ENCODE measurements at regions not wholly inside any gene's neighbourhood (a gene's known extent, or its start where the extent isn't known, plus 50 kb on each side); places are given as distances from the start of the nearest gene placed in this dataset.

GRCh38 chr12:126681676-126682075 lies 1585.3 kb upstream of the TMEM132C start:
- Histone ChIP-seq H3K27me3 (no peaks in the 10 kb centered on the region), H3K9ac (no peak overlapping the region), H4K20me1 (ENCODE audit: low read depth) (no peaks in the 10 kb centered on the region), H3F3A (ENCODE audit: low read depth) (no peaks in the 10 kb centered on the region), H3K4me1 (no peaks in the 10 kb centered on the region), H3K79me2 (ENCODE audit: low read depth) (no peaks in the 10 kb centered on the region), H3K36me3 (no peaks in the 10 kb centered on the region), H3K4me3 (no peak overlapping the region), H2AFZ (replicated peaks) (no peak overlapping the region), H3K27ac (no peak overlapping the region), H3K4me2 (no peak overlapping the region), H3K9me3 (ENCODE audit: low read depth) (no peaks in the 10 kb centered on the region)
- H3K4me3 Mint-ChIP-seq: no peak overlapping the region
- H3K4me1 Mint-ChIP-seq: no peaks in the 10 kb centered on the region
- H3K27me3 Mint-ChIP-seq (ENCODE audit: insufficient read depth, low read depth): peaks cover 2% of the 10 kb centered on the region
- H3K36me3 Mint-ChIP-seq: no peaks in the 10 kb centered on the region
- TF ChIP-seq CTCF (IDR thresholded peaks at IDR 0.05) (no peak), EZH2phosphoT487 (IDR thresholded peaks at IDR 0.05) (no peak), EZH2 (IDR thresholded peaks at IDR 0.05) (no peak)
- peaks cover 14% of the 10 kb centered on the region for H3K9me3 Mint-ChIP-seq
- no peak overlapping the region for H3K27ac Mint-ChIP-seq
- DNase-seq (ENCODE audit: low spot score): peak; percentile 51

GRCh38 chr12:126684703-126685102 lies 1582.3 kb upstream of the TMEM132C start:
- H3F3A ChIP-seq (ENCODE audit: low read depth): no peaks in the 10 kb centered on the region
- no peaks in the 10 kb centered on the region for H3K36me3 ChIP-seq
- H3K9ac ChIP-seq: no peak overlapping the region
- no peaks in the 10 kb centered on the region for H3K79me2 ChIP-seq (ENCODE audit: low read depth)
- no peaks in the 10 kb centered on the region for H3K4me1 ChIP-seq
- DNase-seq (ENCODE audit: low spot score): no peak
- no peak overlapping the region for H3K27ac Mint-ChIP-seq
- no peak overlapping the region for H3K4me2 ChIP-seq
- H3K4me3 Mint-ChIP-seq: no peak overlapping the region
- H3K9me3 Mint-ChIP-seq: peaks cover 14% of the 10 kb centered on the region
- H3K36me3 Mint-ChIP-seq: no peaks in the 10 kb centered on the region
- peaks cover 2% of the 10 kb centered on the region for H3K27me3 Mint-ChIP-seq (ENCODE audit: insufficient read depth, low read depth)
- H3K4me3 ChIP-seq: no peak overlapping the region
- H3K4me1 Mint-ChIP-seq: no peaks in the 10 kb centered on the region
- H3K9me3 ChIP-seq (ENCODE audit: low read depth): no peaks in the 10 kb centered on the region
- H2AFZ ChIP-seq (replicated peaks): no peak overlapping the region
- no peaks in the 10 kb centered on the region for H3K27me3 ChIP-seq
- TF ChIP-seq EZH2phosphoT487 (IDR thresholded peaks at IDR 0.05) (no peak), EZH2 (IDR thresholded peaks at IDR 0.05) (no peak), CTCF (IDR thresholded peaks at IDR 0.05) (no peak)
- no peaks in the 10 kb centered on the region for H4K20me1 ChIP-seq (ENCODE audit: low read depth)
- no peak overlapping the region for H3K27ac ChIP-seq

GRCh38 chr12:126685636-126686035 lies 1581.3 kb upstream of the TMEM132C start:
- Histone ChIP-seq H3K9ac (no peak overlapping the region), H3K9me3 (ENCODE audit: low read depth) (no peaks in the 10 kb centered on the region), H3K4me3 (no peak overlapping the region), H3K79me2 (ENCODE audit: low read depth) (no peaks in the 10 kb centered on the region), H3K36me3 (no peaks in the 10 kb centered on the region), H3K4me2 (no peak overlapping the region), H3K27ac (no peak overlapping the region), H3K4me1 (no peaks in the 10 kb centered on the region), H3K27me3 (no peaks in the 10 kb centered on the region), H3F3A (ENCODE audit: low read depth) (no peaks in the 10 kb centered on the region), H4K20me1 (ENCODE audit: low read depth) (no peaks in the 10 kb centered on the region), H2AFZ (replicated peaks) (no peak overlapping the region)
- peaks cover 3% of the 10 kb centered on the region for H3K27me3 Mint-ChIP-seq (ENCODE audit: insufficient read depth, low read depth)
- TF ChIP-seq EZH2phosphoT487 (IDR thresholded peaks at IDR 0.05) (no peak), CTCF (IDR thresholded peaks at IDR 0.05) (no peak), EZH2 (IDR thresholded peaks at IDR 0.05) (no peak)
- DNase-seq (ENCODE audit: low spot score): no peak
- H3K9me3 Mint-ChIP-seq: peaks cover 14% of the 10 kb centered on the region
- H3K4me3 Mint-ChIP-seq: no peak overlapping the region
- no peaks in the 10 kb centered on the region for H3K36me3 Mint-ChIP-seq
- no peak overlapping the region for H3K27ac Mint-ChIP-seq
- no peaks in the 10 kb centered on the region for H3K4me1 Mint-ChIP-seq
